Left hindlimb (tissue), 1 donor: ENCODE measurements at regions not wholly inside any gene's neighbourhood (a gene's known extent, or its start where the extent isn't known, plus 50 kb on each side); places are given as distances from the start of the nearest gene placed in this dataset.
"Not testable (repeated sequence)": the region's sequence is repeated elsewhere in the genome, so short reads cannot be mapped to it uniquely, and the experiment has no call there.

Experiments used
- DNase-seq: peaks from one replicate; pipeline ENCODE4 v3.0.0-alpha.2; 2018

DNA sequence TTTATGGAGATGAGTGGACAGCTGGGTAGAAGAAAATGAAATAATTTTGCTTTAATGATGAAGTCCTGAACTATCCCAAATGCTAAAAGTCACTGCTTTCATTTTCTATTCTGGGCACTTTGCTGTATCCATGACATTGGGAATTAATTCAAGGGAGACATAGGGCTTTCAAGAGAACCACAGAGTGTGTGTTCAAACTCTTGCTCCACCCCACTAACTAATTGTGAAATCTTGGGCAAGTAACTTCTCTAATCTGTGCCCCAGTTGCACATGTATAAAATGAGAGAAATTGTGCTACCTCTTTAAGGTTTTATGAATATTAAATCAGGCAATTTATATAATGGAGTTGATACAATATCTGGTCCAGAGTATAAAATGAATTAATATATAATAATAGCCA lies 1422.0 kb downstream of the ADGRL3 start:
- no peak for DNase-seq

DNA sequence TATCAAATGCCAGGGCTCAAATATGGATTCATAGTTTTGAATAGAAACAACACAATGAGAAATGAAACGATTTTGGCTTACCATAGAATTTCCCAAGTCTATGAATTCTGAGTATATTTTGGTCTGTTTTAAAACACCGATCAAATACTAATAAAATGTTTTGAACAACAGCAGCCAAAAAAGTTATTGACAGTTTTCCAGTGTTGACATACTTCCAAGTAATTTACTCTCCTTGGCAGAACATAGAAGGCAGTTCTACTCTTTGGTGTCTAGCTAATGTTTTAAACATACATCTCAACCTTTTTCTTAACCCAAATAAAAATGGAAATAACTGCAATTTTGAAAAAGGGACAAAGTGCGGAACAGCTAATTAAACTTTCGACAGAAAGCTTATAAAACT lies 1419.8 kb downstream of the ADGRL3 start:
- no peak for DNase-seq

GRCh38 chr4:62618042-62618441 lies 1417.9 kb downstream of the ADGRL3 start:
- no peak for DNase-seq

GRCh38 chr4:62601737-62602136 lies 1401.6 kb downstream of the ADGRL3 start:
- no peak for DNase-seq

GRCh38 chr4:62595265-62595664 lies 1395.1 kb downstream of the ADGRL3 start:
- not testable (repeated sequence) for DNase-seq

- no peak for DNase-seq
Measured at GRCh38 chr4:62591756-62592155, 1391.6 kb downstream of the ADGRL3 start.

- no peak for DNase-seq
Measured at GRCh38 chr4:62588671-62589070, 1388.5 kb downstream of the ADGRL3 start.

GRCh38 chr4:62571494-62571893 lies 1371.4 kb downstream of the ADGRL3 start:
- DNase-seq: no peak

GRCh38 chr4:62560858-62561257 lies 1360.7 kb downstream of the ADGRL3 start:
- no peak for DNase-seq

DNA sequence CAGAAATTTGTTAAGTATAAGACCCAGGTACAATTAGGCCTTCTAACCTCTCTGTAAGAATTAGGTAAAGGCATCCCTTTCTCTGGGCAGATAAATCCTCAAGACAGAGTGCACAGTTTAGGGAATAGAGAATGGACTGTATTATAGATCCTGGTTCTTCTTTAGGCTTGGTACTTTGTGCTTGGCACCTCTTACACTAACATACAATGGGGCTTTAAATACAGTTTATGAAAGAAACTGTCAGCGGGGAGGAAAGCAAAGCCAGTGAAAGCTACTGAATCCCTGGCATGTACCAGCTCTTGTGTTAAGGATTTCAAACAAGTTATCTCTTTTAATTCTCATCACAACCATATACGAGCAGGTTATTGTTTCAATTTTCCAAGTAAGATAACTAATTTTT lies 1350.0 kb downstream of the ADGRL3 start:
- DNase-seq: no peak

GRCh38 chr4:62549601-62550000 lies 1349.5 kb downstream of the ADGRL3 start:
- DNase-seq: no peak

GRCh38 chr4:62548765-62549164 lies 1348.6 kb downstream of the ADGRL3 start:
- no peak for DNase-seq

DNA sequence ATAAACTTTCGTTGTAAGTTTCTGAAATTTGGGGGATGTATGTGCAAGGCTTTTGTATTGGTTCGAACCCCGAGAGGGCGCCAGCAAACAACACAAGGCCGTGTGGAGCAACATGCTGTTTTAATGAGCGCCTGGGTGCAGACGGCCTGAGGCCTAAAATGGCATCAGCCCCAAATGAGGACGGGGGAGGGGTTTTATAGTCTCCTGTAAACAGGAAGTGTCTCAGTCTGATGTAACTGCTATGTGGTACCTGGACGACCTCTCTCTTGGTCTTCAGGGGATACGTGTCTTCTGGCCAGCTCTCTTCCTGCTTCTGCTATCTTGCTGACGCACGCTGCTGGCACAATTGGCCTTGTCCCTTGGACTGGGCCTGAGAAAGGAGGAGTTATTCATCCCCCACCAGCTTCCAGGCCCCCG lies 1348.0 kb downstream of the ADGRL3 start:
- DNase-seq: no peak

- DNase-seq: no peak
Measured at GRCh38 chr4:62544428-62544827, 1344.3 kb downstream of the ADGRL3 start.

GRCh38 chr4:62543002-62543401 lies 1342.9 kb downstream of the ADGRL3 start:
- DNase-seq: no peak

DNA sequence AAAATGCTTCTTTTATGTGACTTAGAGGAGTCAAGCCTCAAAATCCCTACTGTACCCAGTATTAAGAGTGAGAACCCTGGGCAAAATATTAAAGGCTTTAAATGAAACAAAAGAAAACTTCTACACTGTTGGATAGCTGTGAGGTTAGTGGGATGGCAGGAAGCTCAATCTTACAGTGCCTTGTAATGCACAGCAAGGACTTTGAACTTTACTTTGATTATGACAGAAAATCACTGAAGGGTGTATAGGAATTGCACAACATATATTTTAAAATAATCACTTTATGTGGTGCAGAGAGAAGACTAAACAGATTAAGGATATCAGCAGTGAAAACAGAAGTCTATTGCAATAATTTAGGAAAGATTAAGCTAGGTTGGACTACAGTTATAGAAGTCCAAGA lies 1333.4 kb downstream of the ADGRL3 start:
- DNase-seq: no peak

DNA sequence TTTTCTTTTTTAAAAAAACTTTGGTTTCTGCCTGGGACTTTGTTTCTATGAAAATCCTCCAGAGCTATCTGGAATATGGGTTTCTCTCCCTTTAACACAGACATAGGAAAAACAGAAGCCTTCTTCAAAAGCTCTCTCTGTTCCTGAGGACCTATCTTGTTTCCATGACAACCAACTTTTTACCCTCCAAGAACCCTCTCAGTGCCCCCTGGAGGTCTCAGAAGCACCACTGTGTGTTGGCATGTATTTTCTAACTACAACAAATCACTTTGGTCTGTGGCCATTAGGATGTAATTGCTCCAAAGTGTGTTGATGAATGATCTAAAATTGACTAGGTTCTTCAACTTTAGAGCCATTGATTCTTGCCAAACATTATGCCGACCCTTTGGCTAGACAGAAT lies 1331.6 kb downstream of the ADGRL3 start:
- no peak for DNase-seq

- DNase-seq: no peak
Measured at GRCh38 chr4:62531264-62531663, 1331.1 kb downstream of the ADGRL3 start.

GRCh38 chr4:62528874-62529273 lies 1328.7 kb downstream of the ADGRL3 start:
- no peak for DNase-seq

DNA sequence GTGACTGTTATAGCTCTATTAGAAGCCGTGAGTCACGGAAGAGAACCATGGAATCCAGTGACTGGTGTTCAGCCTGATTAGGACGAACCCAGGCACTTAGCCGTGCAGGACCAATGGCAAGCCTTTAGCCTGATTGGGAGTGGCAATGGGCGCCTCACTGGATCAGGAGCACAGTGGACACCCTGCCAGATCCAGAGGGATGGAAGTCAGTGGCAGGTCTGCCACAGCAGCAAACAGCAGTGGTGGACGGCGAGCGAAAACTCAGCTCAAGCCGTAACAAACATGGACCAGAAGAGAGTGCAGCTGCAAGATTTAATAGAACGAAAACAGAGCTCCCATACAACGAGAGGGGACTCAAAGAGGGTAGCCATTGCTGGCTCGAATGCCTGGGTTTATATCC lies 1326.5 kb downstream of the ADGRL3 start:
- no peak for DNase-seq

GRCh38 chr4:62523256-62523655 lies 1323.1 kb downstream of the ADGRL3 start:
- DNase-seq: no peak

- DNase-seq: no peak
Measured at GRCh38 chr4:62522273-62522672, 1322.1 kb downstream of the ADGRL3 start.

GRCh38 chr4:62517716-62518115 lies 1317.6 kb downstream of the ADGRL3 start:
- no peak for DNase-seq

DNA sequence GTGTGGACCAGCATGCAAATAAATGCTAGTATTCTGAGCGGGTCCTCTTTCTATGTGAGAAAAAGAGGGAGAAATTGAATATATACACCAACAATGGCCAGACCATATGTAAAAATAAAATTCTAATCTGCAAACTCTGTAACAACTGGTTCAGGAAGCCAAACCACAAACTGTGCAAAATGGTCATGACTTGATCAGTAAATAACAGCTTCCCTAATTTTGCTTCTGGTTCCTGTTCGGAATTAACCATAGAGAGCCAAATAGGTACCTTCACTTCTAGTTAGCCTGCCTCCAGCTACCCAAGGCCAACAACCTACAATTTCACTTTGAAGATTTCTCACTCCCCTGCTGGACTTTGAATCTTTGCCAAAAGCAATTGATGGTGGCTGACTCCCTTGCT lies 1313.2 kb downstream of the ADGRL3 start:
- DNase-seq: no peak

- no peak for DNase-seq
Measured at GRCh38 chr4:62512271-62512670, 1312.1 kb downstream of the ADGRL3 start.

DNA sequence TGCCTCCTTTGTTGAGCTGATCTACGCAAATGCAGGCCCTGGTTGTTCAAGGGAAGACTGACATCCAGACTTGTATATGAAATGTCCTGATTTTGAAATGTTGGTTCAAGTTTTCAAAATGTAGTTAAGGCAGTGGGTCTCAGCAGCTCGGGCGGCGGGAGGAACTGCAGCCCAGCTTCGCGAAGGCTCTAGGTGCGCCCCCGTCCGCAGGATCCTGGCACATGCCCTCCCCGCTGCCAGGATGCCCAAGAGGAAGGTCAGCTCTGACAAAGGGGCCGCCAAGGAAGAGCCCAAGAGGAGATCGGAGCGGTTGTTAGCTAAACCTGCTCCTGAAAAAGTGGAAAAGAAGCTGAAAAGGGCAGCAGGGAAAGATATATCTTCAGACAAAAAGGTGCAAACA lies 1310.1 kb downstream of the ADGRL3 start:
- no peak for DNase-seq
